ENCODE measurements at regions not wholly inside any gene's neighbourhood (a gene's known extent, or its start where the extent isn't known, plus 50 kb on each side); places are given as distances from the start of the nearest gene placed in this dataset.

DNA sequence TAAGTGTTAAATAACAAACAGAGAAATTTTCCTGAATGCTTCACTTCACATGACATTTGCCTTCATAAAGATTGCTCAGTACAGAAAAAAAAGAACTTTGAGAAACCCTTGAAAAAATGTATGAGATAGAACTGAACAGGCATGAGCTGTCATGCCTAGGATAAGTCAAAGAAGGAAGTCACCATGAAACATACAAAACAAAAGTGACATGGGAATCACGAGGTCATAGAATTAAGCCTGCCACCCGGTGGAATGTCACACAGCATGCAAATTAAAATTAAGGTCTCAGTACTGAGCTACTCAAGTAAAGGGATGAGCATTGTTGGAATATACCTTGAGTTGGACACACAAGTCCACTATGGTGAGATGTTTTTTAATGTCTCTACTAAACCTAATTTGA is 652.5 kb upstream of the NECTIN3 start:
- no peaks in the 10 kb centered on the region for H3K79me2 ChIP-seq (ENCODE audit: insufficient read depth, low read length)
- H3K4me1 ChIP-seq (ENCODE audit: insufficient read depth, low read length): no peaks in the 10 kb centered on the region
- Mint-ChIP-seq H3K27ac (no peak overlapping the region; a peak in 1 of 7 replicates), H3K36me3 (ENCODE audit: insufficient read depth in 1 of 3, low read depth in 3 of 3) (0 out of 7 replicates have a peak, but pooled peaks cover 0 to 3% (median 0%) of the 10 kb centered on the region in 3 experiments), H3K4me3 (no peak overlapping the region), H3K4me1 (peaks cover 0 to 4% of the 10 kb centered on the region in 2 experiments; a peak in 2 of 4 replicates), H3K9me3 (no peaks in the 10 kb centered on the region), H3K27me3 (ENCODE audit: low read depth) (no peaks in the 10 kb centered on the region)
- no peaks in the 10 kb centered on the region for H3K79me1 ChIP-seq (ENCODE audit: insufficient read depth, low read depth, low read length, poor library complexity, severe bottlenecking)
- H3K9ac ChIP-seq (ENCODE audit: extremely low read depth, insufficient read length, low read length): no peak overlapping the region
- H2BK12ac ChIP-seq (ENCODE audit: insufficient read length, low read depth, low read length): no peak overlapping the region
- TF ChIP-seq, protein P1, sequence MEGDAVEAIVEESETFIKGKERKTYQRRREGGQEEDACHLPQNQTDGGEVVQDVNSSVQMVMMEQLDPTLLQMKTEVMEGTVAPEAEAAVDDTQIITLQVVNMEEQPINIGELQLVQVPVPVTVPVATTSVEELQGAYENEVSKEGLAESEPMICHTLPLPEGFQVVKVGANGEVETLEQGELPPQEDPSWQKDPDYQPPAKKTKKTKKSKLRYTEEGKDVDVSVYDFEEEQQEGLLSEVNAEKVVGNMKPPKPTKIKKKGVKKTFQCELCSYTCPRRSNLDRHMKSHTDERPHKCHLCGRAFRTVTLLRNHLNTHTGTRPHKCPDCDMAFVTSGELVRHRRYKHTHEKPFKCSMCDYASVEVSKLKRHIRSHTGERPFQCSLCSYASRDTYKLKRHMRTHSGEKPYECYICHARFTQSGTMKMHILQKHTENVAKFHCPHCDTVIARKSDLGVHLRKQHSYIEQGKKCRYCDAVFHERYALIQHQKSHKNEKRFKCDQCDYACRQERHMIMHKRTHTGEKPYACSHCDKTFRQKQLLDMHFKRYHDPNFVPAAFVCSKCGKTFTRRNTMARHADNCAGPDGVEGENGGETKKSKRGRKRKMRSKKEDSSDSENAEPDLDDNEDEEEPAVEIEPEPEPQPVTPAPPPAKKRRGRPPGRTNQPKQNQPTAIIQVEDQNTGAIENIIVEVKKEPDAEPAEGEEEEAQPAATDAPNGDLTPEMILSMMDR (conservative IDR thresholded peaks at IDR 0.05): 0 out of 3 replicates have a peak, but pooled peaks have one; percentile 14
- H3K27me3 ChIP-seq (ENCODE audit: insufficient read depth, low read length): no peaks in the 10 kb centered on the region
- no peak overlapping the region for H3K4ac ChIP-seq (ENCODE audit: low read depth, low read length)
- H2AK5ac ChIP-seq (ENCODE audit: insufficient read length, low read length): no peak overlapping the region
- no peak overlapping the region for H3K23ac ChIP-seq (ENCODE audit: insufficient read length, low read depth, low read length)
- H3K14ac ChIP-seq (ENCODE audit: insufficient read depth, low read length): no peak overlapping the region
- DNase-seq: no peak
- H3T11ph ChIP-seq (ENCODE audit: low read length): no peak overlapping the region
- H4K5ac ChIP-seq (ENCODE audit: insufficient read length, low read depth, low read length): no peak overlapping the region
- H4K20me1 ChIP-seq (ENCODE audit: control insufficient read depth, insufficient read depth, insufficient read length): no peaks in the 10 kb centered on the region
- no peak overlapping the region for H3K27ac ChIP-seq (ENCODE audit: insufficient read length, low read depth, low read length)
- no peak overlapping the region for H2AFZ ChIP-seq (ENCODE audit: low read length)
- H2BK20ac ChIP-seq (ENCODE audit: low read depth, low read length, poor library complexity, severe bottlenecking): no peak overlapping the region
- no peaks in the 10 kb centered on the region for H3K23me2 ChIP-seq (ENCODE audit: insufficient read length, low read depth, low read length, poor library complexity, severe bottlenecking)
- H4K91ac ChIP-seq (ENCODE audit: insufficient read length, low read depth, low read length): no peak overlapping the region
- H2BK5ac ChIP-seq (ENCODE audit: insufficient read length, low read length): no peak overlapping the region
- H3K4me2 ChIP-seq (ENCODE audit: insufficient read depth, insufficient read length, low read length): no peak overlapping the region
- H4K8ac ChIP-seq (replicated peaks; ENCODE audit: insufficient read length, low read depth, low read length): no peak overlapping the region
- H3K9me3 ChIP-seq (ENCODE audit: control insufficient read depth, low read depth, low read length): no peaks in the 10 kb centered on the region
- H2BK120ac ChIP-seq (ENCODE audit: low read depth, low read length, poor library complexity, severe bottlenecking): no peak overlapping the region
- no peak overlapping the region for H3K18ac ChIP-seq (ENCODE audit: insufficient read length, low read depth, low read length)
- WGBS (ENCODE audit: extremely low coverage, insufficient read length, low lambda C conversion rate): no CpG with 5 or more reads among the region's 2 CpGs
- no peak overlapping the region for H3K56ac ChIP-seq (ENCODE audit: insufficient read length, low read depth, low read length)
- no peak overlapping the region for H2BK15ac ChIP-seq (ENCODE audit: low read depth, low read length)

Data from H9 (cell line).